A549 (cell line): ENCODE measurements at regions not wholly inside any gene's neighbourhood (a gene's known extent, or its start where the extent isn't known, plus 50 kb on each side); places are given as distances from the start of the nearest gene placed in this dataset.

Source experiments
- ATAC-seq, 2 experiments: fragments of 200-7000 bp in 1 of 2; fragments of >200 bp in 1 of 2; cut with Nextera tagmentation in 1 of 2; cut with Tn5 transposase in 1 of 2; 3 replicates each; pipeline versions ENCODE4 v1.8.0 to v1.9.1; 2018 to 2020; ENCODE audit warnings: mild to moderate bottlenecking in 1 of 2, moderate library complexity in 1 of 2
- CTCF ChIA-PET: fragments of 300-600 bp; sonication (Branson Sonifier 250); formaldehyde crosslinking; extraction: SDS; loops from one replicate; lab custom pipeline; 2021; ENCODE audit warnings: antibody characterized with exemption, inconsistent platforms; lab: Yijun Ruan, JAX
- POLR2A ChIA-PET: fragments of 350-600 bp; formaldehyde crosslinking; extraction: SDS; loops from one replicate; lab custom pipeline; 2021; ENCODE audit warnings: antibody characterized with exemption, inconsistent platforms; lab: Yijun Ruan, JAX
- DNase-seq, 2 experiments: peaks; one replicate each; pipeline versions ENCODE4 v3.0.0 to v3.0.0-alpha.2; 2011 to 2016; ENCODE audit warnings: low read depth in 1 of 2, low spot score in 1 of 2
- FAIRE-seq: peaks from 2 replicates; lab custom pipeline; 2011; peaks lifted over from hg19 to GRCh38; lab: Jason Lieb, UNC
- H3K27ac ChIP-seq, 2 experiments: fragments of >200 bp; sonication (Bioruptor Twin); formaldehyde crosslinking; 3 replicates each; pipeline ENCODE4 v1.5.1; 2016 to 2017
- H3K4me1 ChIP-seq: fragments of >200 bp; sonication (Bioruptor Twin); formaldehyde crosslinking; 3 replicates; pipeline ENCODE4 v1.6.1; 2016
- H3K4me2 ChIP-seq: fragments of >200 bp; sonication (Bioruptor Twin); formaldehyde crosslinking; 3 replicates; pipeline ENCODE4 v1.6.1; 2016
- H3K4me3 ChIP-seq: fragments of >200 bp; sonication (Bioruptor Twin); formaldehyde crosslinking; 3 replicates; pipeline ENCODE4 v1.5.1; 2016
- H3K9me3 ChIP-seq: fragments of >200 bp; sonication (Bioruptor Twin); formaldehyde crosslinking; 3 replicates; pipeline ENCODE4 v1.6.1; 2016
- BCL3 ChIP-seq: fragments of >200 bp; sonication (Bioruptor Twin); formaldehyde crosslinking; IDR thresholded peaks from 3 replicates; pipeline ENCODE4 v1.6.1; 2016
- E2F6 ChIP-seq: IDR thresholded peaks from 2 replicates; pipeline ENCODE4 v1.6.1; 2012; ENCODE audit warnings: low read depth, borderline replicate concordance
- HOXB13 ChIP-seq: fragments of 250-450 bp; sonication (Bioruptor Pico); IDR thresholded peaks from 2 replicates; pipeline ENCODE4 v1.5.0; 2020; ENCODE audit warnings: low read depth, mild to moderate bottlenecking, moderate library complexity
- HOXB5 ChIP-seq: fragments of 250-450 bp; sonication (Bioruptor Pico); IDR thresholded peaks from 2 replicates; pipeline ENCODE4 v1.5.0; 2020; ENCODE audit warnings: mild to moderate bottlenecking, moderate library complexity
- KDM5A ChIP-seq: fragments of 200-600 bp; sonication (generic); IDR thresholded peaks from 2 replicates; pipeline ENCODE4 v1.6.1; 2016; ENCODE audit warnings: antibody characterized with exemption, mild to moderate bottlenecking
- MAFK ChIP-seq: fragments of 450-650 bp; IDR thresholded peaks from 2 replicates; pipeline ENCODE4 v1.6.1; 2014; ENCODE audit not compliant: partially characterized antibody
- MAX ChIP-seq: IDR thresholded peaks from 2 replicates; pipeline ENCODE4 v1.6.1; 2012
- POLR2AphosphoS2 ChIP-seq: conservative IDR thresholded peaks from 2 replicates; pipeline ENCODE4 v1.6.1; 2012; ENCODE audit warnings: low read length, improper control_type of control experiment, inconsistent platforms
- RAD21 ChIP-seq, 2 experiments: fragments of >200 bp in 1 of 2; sonication (Bioruptor Twin) in 1 of 2; formaldehyde crosslinking in 1 of 2; IDR thresholded peaks in 1 of 2; conservative IDR thresholded peaks in 1 of 2; 2 replicates in 1 of 2; 3 replicates in 1 of 2; pipeline ENCODE4 v1.6.1; 2012 to 2018; ENCODE audit warnings: inconsistent platforms in 1 of 2
- RFX5 ChIP-seq: fragments of 450-650 bp; IDR thresholded peaks from 2 replicates; pipeline ENCODE4 v1.7.1; 2014; ENCODE audit warnings: antibody characterized with exemption, mild to moderate bottlenecking, moderate library complexity
- RNF2 ChIP-seq: fragments of 200-600 bp; sonication (generic); IDR thresholded peaks from 2 replicates; pipeline ENCODE4 v1.6.1; 2016; ENCODE audit warnings: low read depth, mild to moderate bottlenecking, antibody characterized with exemption, moderate library complexity, borderline replicate concordance
- SMC3 ChIP-seq: fragments of >200 bp; sonication (Bioruptor Twin); formaldehyde crosslinking; IDR thresholded peaks from 3 replicates; pipeline ENCODE4 v1.6.1; 2018; ENCODE audit warnings: inconsistent platforms
- ZNF302 ChIP-seq: fragments of 250-450 bp; sonication (Bioruptor Pico); IDR thresholded peaks from 2 replicates; pipeline ENCODE4 v1.9.0; 2021; ENCODE audit warnings: inconsistent platforms, mild to moderate bottlenecking, moderate library complexity
- WGBS: methylation state at CpG from one replicate; pipeline ENCODE4 v1.1.6; 2017; ENCODE audit errors: missing lambda C conversion rate; 5-methylcytosine and 5-hydroxymethylcytosine counted together
- TF ChIP-seq, protein P1 (sequence below): fragments of >200 bp; sonication (Bioruptor Twin); formaldehyde crosslinking; IDR thresholded peaks from 3 replicates; pipeline ENCODE4 v1.5.1; 2016

GRCh38 chr1:228664399-228664914 lies 70.8 kb upstream of the RHOU start:
- WGBS: 18% methylated on average over 14 of the region's 14 CpGs
- Histone ChIP-seq H3K4me1 (no peaks in the 10 kb centered on the region), H3K4me3 (peak overlapping the region; percentile 39), H3K27ac (peak overlapping the region; percentile 48 to 68; a peak in 3 of 6 replicates), H3K9me3 (no peaks in the 10 kb centered on the region), H3K4me2 (peak overlapping the region; percentile 76)
- TF ChIP-seq KDM5A (peak; percentile 61; the same call in 1 of the 2 replicates), HOXB13 (CRISPR knock-in tag) (0 out of 2 replicates have a peak, but pooled peaks have one; percentile 15), ZNF302 (CRISPR knock-in tag) (no peak), E2F6 (no peak), SMC3 (peak; percentile 89), HOXB5 (CRISPR knock-in tag) (peak; percentile 66; the same call in 1 of the 2 replicates), RAD21 (conservative IDR thresholded peaks at IDR 0.05 in 1 of 2, IDR thresholded peaks at IDR 0.05 in 1 of 2) (peak; percentile 96 to 97), BCL3 (no peak), MAX (no peak)
- TF ChIP-seq, protein P1, sequence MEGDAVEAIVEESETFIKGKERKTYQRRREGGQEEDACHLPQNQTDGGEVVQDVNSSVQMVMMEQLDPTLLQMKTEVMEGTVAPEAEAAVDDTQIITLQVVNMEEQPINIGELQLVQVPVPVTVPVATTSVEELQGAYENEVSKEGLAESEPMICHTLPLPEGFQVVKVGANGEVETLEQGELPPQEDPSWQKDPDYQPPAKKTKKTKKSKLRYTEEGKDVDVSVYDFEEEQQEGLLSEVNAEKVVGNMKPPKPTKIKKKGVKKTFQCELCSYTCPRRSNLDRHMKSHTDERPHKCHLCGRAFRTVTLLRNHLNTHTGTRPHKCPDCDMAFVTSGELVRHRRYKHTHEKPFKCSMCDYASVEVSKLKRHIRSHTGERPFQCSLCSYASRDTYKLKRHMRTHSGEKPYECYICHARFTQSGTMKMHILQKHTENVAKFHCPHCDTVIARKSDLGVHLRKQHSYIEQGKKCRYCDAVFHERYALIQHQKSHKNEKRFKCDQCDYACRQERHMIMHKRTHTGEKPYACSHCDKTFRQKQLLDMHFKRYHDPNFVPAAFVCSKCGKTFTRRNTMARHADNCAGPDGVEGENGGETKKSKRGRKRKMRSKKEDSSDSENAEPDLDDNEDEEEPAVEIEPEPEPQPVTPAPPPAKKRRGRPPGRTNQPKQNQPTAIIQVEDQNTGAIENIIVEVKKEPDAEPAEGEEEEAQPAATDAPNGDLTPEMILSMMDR: peak; percentile 94
- ChIA-PET POLR2A (interaction anchor here (0.6 kb wide), 1 partner anchor 258 kb away, joined by 16 read pairs; the partner anchor contains the start of gene TRIM11), CTCF (interaction anchor here (0.6 to 3.5 kb wide), 71 partner anchors 8 to 1889 kb away, joined by 3 to 60 read pairs (median 4); partner anchors contain the start of genes NUP133 and RHOU)
- DNase-seq: peak; percentile 75 to 84
- ATAC-seq: peak; percentile 81 to 90
- no peak for FAIRE-seq

- no peak overlapping the region for H3K4me2 ChIP-seq
- no peaks in the 10 kb centered on the region for H3K4me1 ChIP-seq
- no peak overlapping the region for H3K27ac ChIP-seq
- H3K4me3 ChIP-seq: no peak overlapping the region
- WGBS: 75% methylated on average over 6 of the region's 6 CpGs
- no peak for FAIRE-seq
- H3K9me3 ChIP-seq: no peaks in the 10 kb centered on the region
- POLR2A ChIA-PET: no interaction called here
- DNase-seq: no peak
- TF ChIP-seq HOXB5 (CRISPR knock-in tag): no peak
- TF ChIP-seq MAFK: no peak
- CTCF ChIA-PET: interaction anchor here (0.6 to 4.8 kb wide), 4 partner anchors 68 to 819 kb away, joined by 3 to 34 read pairs (median 14); partner anchors contain the start of gene RHOU
- ATAC-seq: no peak
Observed at GRCh38 chr1:228666686-228667623, 68.3 kb upstream of the RHOU start.

- Histone ChIP-seq H3K4me3 (no peak overlapping the region), H3K4me2 (no peak overlapping the region), H3K27ac (no peak overlapping the region), H3K4me1 (no peaks in the 10 kb centered on the region), H3K9me3 (no peaks in the 10 kb centered on the region)
- DNase-seq (no peak), FAIRE-seq (no peak), ATAC-seq (no peak; a peak in 1 of 6 replicates)
- TF ChIP-seq RFX5 (no peak), POLR2AphosphoS2 (no peak), RNF2 (no peak), RAD21 (conservative IDR thresholded peaks at IDR 0.05 in 1 of 2, IDR thresholded peaks at IDR 0.05 in 1 of 2) (no peak)
- TF ChIP-seq, protein P1: no peak
- POLR2A ChIA-PET: no interaction called here
- CTCF ChIA-PET: interaction anchor here (0.6 to 4.8 kb wide), 10 partner anchors 13 to 846 kb away, joined by 3 to 34 read pairs (median 6); partner anchors contain the start of gene RHOU
- 89% methylated on average over 5 of the region's 5 CpGs for WGBS
Observed at GRCh38 chr1:228668553-228669241, 66.6 kb upstream of the RHOU start.
